Heart left ventricle (tissue), 13 donors: ENCODE measurements at regions not wholly inside any gene's neighbourhood (a gene's known extent, or its start where the extent isn't known, plus 50 kb on each side); places are given as distances from the start of the nearest gene placed in this dataset.

Experiments used
- POLR2A ChIP-seq, 2 donors: fragments of 450-650 bp; IDR thresholded peaks; one replicate each; pipeline ENCODE4 v1.6.1; 2017; ENCODE audit warnings: antibody characterized with exemption in 2 of 2, mild to moderate bottlenecking in 2 of 2, moderate library complexity in 2 of 2
- TF ChIP-seq, protein P1 (sequence below), 12 donors: fragments of 200-600 bp; sonication (generic) in 4 of 12; IDR thresholded peaks; one replicate each; pipeline versions ENCODE4 v1.5.0 to v1.8.0; 2018 to 2022; ENCODE audit warnings: antibody characterized with exemption in 12 of 12, mild to moderate bottlenecking in 5 of 12
- donor health status: ischemic (EF 13 %, LVEDD 7.1; RV severe dilation, severe dysfunction).
- donor health status: DM: no; HTN: yes; CAD: no.
- donor health status: DM: no; HTN: no; CAD: no.
- donor health status: ischemic (EF 25% LVEDD 6.9; RV normal size, moderate dysfunction).
- donor health status: ischemic (EF 25% LVEDD 5.7; RV mildly dilated, moderate dysfunction).
- donor health status: ischemic (EF 35%, LVEDD 5.7; RV mildly dilated, moderate dysfunction).
- donor health status: nonischemic (EF 11% LVEDD 7.7; RV severe dilation, severe dysfunction).
- donor health status: DM: yes; HTN: yes; CAD: no.
- donor health status: PGD.
- donor health status: ischemic (EF 29% LVEDD 5.4; RV normal size, mild dysfunction).
- donor health status: nonischemic (EF 23%, LVEDD 6.1; RV moderate dilation, normal function).

DNA sequence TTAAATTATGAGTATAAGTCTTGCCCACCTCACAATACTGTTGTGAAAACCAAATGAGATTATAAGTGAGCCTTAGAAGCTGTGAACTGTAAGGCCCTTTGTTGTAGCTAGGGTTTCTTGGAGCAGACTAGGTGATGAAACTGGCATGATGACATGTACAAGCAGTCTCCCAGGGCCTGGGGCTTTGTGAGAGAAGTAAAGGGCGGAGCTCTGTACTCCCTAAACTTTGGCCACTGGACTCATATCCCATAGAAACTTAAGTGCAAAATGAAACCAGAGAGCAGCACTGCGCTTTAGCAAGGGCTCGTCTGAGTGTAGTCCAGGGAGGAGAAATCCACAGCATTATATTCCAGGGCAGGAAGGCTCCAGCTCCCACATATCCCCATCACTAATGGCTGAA, 385.6 kb upstream of the FGF16 start:
- no peak for TF ChIP-seq POLR2A (IDR thresholded peaks at IDR 0.05)
- TF ChIP-seq, protein P1, sequence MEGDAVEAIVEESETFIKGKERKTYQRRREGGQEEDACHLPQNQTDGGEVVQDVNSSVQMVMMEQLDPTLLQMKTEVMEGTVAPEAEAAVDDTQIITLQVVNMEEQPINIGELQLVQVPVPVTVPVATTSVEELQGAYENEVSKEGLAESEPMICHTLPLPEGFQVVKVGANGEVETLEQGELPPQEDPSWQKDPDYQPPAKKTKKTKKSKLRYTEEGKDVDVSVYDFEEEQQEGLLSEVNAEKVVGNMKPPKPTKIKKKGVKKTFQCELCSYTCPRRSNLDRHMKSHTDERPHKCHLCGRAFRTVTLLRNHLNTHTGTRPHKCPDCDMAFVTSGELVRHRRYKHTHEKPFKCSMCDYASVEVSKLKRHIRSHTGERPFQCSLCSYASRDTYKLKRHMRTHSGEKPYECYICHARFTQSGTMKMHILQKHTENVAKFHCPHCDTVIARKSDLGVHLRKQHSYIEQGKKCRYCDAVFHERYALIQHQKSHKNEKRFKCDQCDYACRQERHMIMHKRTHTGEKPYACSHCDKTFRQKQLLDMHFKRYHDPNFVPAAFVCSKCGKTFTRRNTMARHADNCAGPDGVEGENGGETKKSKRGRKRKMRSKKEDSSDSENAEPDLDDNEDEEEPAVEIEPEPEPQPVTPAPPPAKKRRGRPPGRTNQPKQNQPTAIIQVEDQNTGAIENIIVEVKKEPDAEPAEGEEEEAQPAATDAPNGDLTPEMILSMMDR (IDR thresholded peaks at IDR 0.05) = no peak
